HEK293T (cell line): ENCODE measurements at regions not wholly inside any gene's neighbourhood (a gene's known extent, or its start where the extent isn't known, plus 50 kb on each side); places are given as distances from the start of the nearest gene placed in this dataset.

Source experiments
- CTCF ChIA-PET: fragments of 350-600 bp; formaldehyde crosslinking; extraction: SDS; loops from one replicate; lab custom pipeline; 2021; ENCODE audit warnings: antibody characterized with exemption, inconsistent platforms; lab: Yijun Ruan, JAX
- POLR2A ChIA-PET: fragments of 350-600 bp; formaldehyde crosslinking; extraction: SDS; loops from one replicate; lab custom pipeline; 2020; ENCODE audit warnings: antibody characterized with exemption, inconsistent platforms; lab: Yijun Ruan, JAX
- DNase-seq: peaks from one replicate; pipeline ENCODE4 v3.0.0; 2012; ENCODE audit warnings: mixed read lengths; ENCODE audit errors: extremely low spot score
- ARNT ChIP-seq: fragments of 450-650 bp; IDR thresholded peaks from 2 replicates; pipeline ENCODE4 v1.6.1; 2017; ENCODE audit warnings: mild to moderate bottlenecking
- BHLHE40 ChIP-seq: fragments of 450-650 bp; IDR thresholded peaks from 2 replicates; pipeline ENCODE4 v1.6.1; 2016; ENCODE audit warnings: mild to moderate bottlenecking, moderate library complexity, borderline replicate concordance
- CTBP1 ChIP-seq: fragments of 450-650 bp; IDR thresholded peaks from 2 replicates; pipeline ENCODE4 v1.6.1; 2016; ENCODE audit warnings: borderline replicate concordance
- ELF4 ChIP-seq: fragments of 450-650 bp; IDR thresholded peaks from 2 replicates; pipeline ENCODE4 v1.6.1; 2017; ENCODE audit warnings: antibody characterized with exemption
- FOXA1 ChIP-seq: fragments of 450-650 bp; IDR thresholded peaks from 2 replicates; pipeline ENCODE4 v1.6.1; 2016; ENCODE audit warnings: mild to moderate bottlenecking
- FOXK2 ChIP-seq: fragments of 450-650 bp; IDR thresholded peaks from 2 replicates; pipeline ENCODE4 v1.6.1; 2016; ENCODE audit warnings: mild to moderate bottlenecking
- FOXM1 ChIP-seq: fragments of 450-650 bp; IDR thresholded peaks from 2 replicates; pipeline ENCODE4 v1.6.1; 2017; ENCODE audit warnings: mild to moderate bottlenecking, borderline replicate concordance
- HDGF ChIP-seq: fragments of 450-650 bp; IDR thresholded peaks from 2 replicates; pipeline ENCODE4 v1.6.1; 2017; ENCODE audit warnings: antibody characterized with exemption, borderline replicate concordance
- L3MBTL2 ChIP-seq: fragments of 450-650 bp; conservative IDR thresholded peaks from 2 replicates; pipeline ENCODE4 v1.6.1; 2016; ENCODE audit warnings: mild to moderate bottlenecking
- LEF1 ChIP-seq: fragments of 450-650 bp; IDR thresholded peaks from 2 replicates; pipeline ENCODE4 v1.6.1; 2017; ENCODE audit warnings: mild to moderate bottlenecking, borderline replicate concordance
- NFRKB ChIP-seq: fragments of 450-650 bp; IDR thresholded peaks from 2 replicates; pipeline ENCODE4 v1.6.1; 2016; ENCODE audit warnings: mild to moderate bottlenecking, moderate library complexity
- PKNOX1 ChIP-seq: fragments of 450-650 bp; IDR thresholded peaks from 2 replicates; pipeline ENCODE4 v1.6.1; 2016
- SP1 ChIP-seq: fragments of 450-650 bp; IDR thresholded peaks from 2 replicates; pipeline ENCODE4 v1.6.1; 2017
- SUZ12 ChIP-seq: fragments of 450-650 bp; IDR thresholded peaks from 2 replicates; pipeline ENCODE4 v1.6.1; 2016; ENCODE audit warnings: mild to moderate bottlenecking
- TARDBP ChIP-seq: fragments of 450-650 bp; IDR thresholded peaks from 2 replicates; pipeline ENCODE4 v1.6.1; 2016
- ZNF384 ChIP-seq: fragments of 450-650 bp; IDR thresholded peaks from 2 replicates; pipeline ENCODE4 v1.6.1; 2016

- ChIA-PET POLR2A (no interaction called here), CTCF (no interaction called here)
- no peak for DNase-seq
- TF ChIP-seq FOXA1 = no peak
- TF ChIP-seq L3MBTL2 = no peak
- TF ChIP-seq ARNT = no peak
- no peak for TF ChIP-seq NFRKB
- TF ChIP-seq ELF4 = no peak
- no peak for TF ChIP-seq CTBP1
- no peak for TF ChIP-seq FOXM1
- TF ChIP-seq LEF1 = no peak
- TF ChIP-seq ZNF384 = no peak
- TF ChIP-seq TARDBP = no peak
- no peak for TF ChIP-seq BHLHE40
- TF ChIP-seq SUZ12 = no peak
These were observed 188.3 kb upstream of the ANKRD55 start for GRCh38 chr5:56421246-56422075.

- no peak for TF ChIP-seq HDGF
- no peak for TF ChIP-seq FOXK2
- ChIA-PET POLR2A (no interaction called here), CTCF (no interaction called here)
- DNase-seq = no peak
These were observed 187.2 kb upstream of the ANKRD55 start for GRCh38 chr5:56420323-56420722.

GRCh38 chr5:56419667-56420066 is 186.5 kb upstream of the ANKRD55 start:
- DNase-seq = no peak
- POLR2A ChIA-PET = no interaction called here
- CTCF ChIA-PET = no interaction called here
- TF ChIP-seq FOXM1 (no peak), CTBP1 (no peak), SUZ12 (no peak), SP1 (no peak), HDGF (no peak), ZNF384 (no peak), ELF4 (no peak), FOXA1 (no peak), BHLHE40 (no peak), TARDBP (no peak), ARNT (no peak), PKNOX1 (no peak), NFRKB (no peak), L3MBTL2 (no peak), LEF1 (no peak), FOXK2 (no peak)

GRCh38 chr5:56415356-56415765 is 182.2 kb upstream of the ANKRD55 start:
- TF ChIP-seq SUZ12 (no peak), PKNOX1 (no peak), ZNF384 (no peak), SP1 (no peak), NFRKB (no peak)
- ChIA-PET CTCF (no interaction called here), POLR2A (no interaction called here)
- no peak for DNase-seq

- POLR2A ChIA-PET = no interaction called here
- DNase-seq = no peak
- CTCF ChIA-PET = no interaction called here
- TF ChIP-seq TARDBP = no peak
- no peak for TF ChIP-seq ELF4
- TF ChIP-seq NFRKB = no peak
These were observed 180.9 kb upstream of the ANKRD55 start for GRCh38 chr5:56414066-56414465.

GRCh38 chr5:56413546-56413945 is 180.4 kb upstream of the ANKRD55 start:
- no peak for DNase-seq
- CTCF ChIA-PET = no interaction called here
- TF ChIP-seq BHLHE40 = no peak
- TF ChIP-seq ZNF384 = no peak
- TF ChIP-seq TARDBP = no peak
- no peak for TF ChIP-seq CTBP1
- TF ChIP-seq FOXM1 = no peak
- TF ChIP-seq LEF1 = no peak
- TF ChIP-seq ARNT = no peak
- TF ChIP-seq FOXA1 = no peak
- no peak for TF ChIP-seq L3MBTL2
- TF ChIP-seq FOXK2 = no peak
- no peak for TF ChIP-seq HDGF
- no peak for TF ChIP-seq SP1
- TF ChIP-seq NFRKB = no peak
- TF ChIP-seq ELF4 = no peak
- no peak for TF ChIP-seq PKNOX1
- POLR2A ChIA-PET = no interaction called here

- ChIA-PET POLR2A (no interaction called here), CTCF (interaction anchor here (0.6 kb wide), 1 partner anchor 587 kb away, joined by 6 read pairs; no protein-coding TSS in a partner anchor)
- TF ChIP-seq PKNOX1 (no peak), FOXM1 (no peak), SP1 (no peak), L3MBTL2 (no peak), ARNT (no peak), HDGF (no peak), SUZ12 (no peak), ZNF384 (no peak), FOXK2 (no peak), BHLHE40 (no peak), FOXA1 (no peak), NFRKB (no peak), CTBP1 (no peak), LEF1 (no peak), ELF4 (no peak), TARDBP (no peak)
- DNase-seq = no peak
These were observed 179.7 kb upstream of the ANKRD55 start for GRCh38 chr5:56412601-56413379.
